Esophagus muscularis mucosa (tissue), 3 donors: ENCODE measurements at regions not wholly inside any gene's neighbourhood (a gene's known extent, or its start where the extent isn't known, plus 50 kb on each side); places are given as distances from the start of the nearest gene placed in this dataset.

Source experiments
- CTCF ChIP-seq, 3 experiments: fragments of 200-600 bp in 2 of 3; fragments of 450-650 bp in 1 of 3; sonication (generic) in 2 of 3; IDR thresholded peaks; one replicate each; pipeline ENCODE4 v1.5.1; 2017 to 2019; ENCODE audit warnings: antibody characterized with exemption in 3 of 3, mild to moderate bottlenecking in 2 of 3, moderate library complexity in 1 of 3
- EP300 ChIP-seq: sonication (generic); formaldehyde crosslinking; IDR thresholded peaks from one replicate; pipeline ENCODE4 v1.6.1; 2017; ENCODE audit warnings: antibody characterized with exemption

- no peak for TF ChIP-seq CTCF (IDR thresholded peaks at IDR 0.05)
- TF ChIP-seq EP300, result no peak
These were observed 120.2 kb downstream of the AKAP11 start for GRCh38 chr13:42392180-42392579.
